ENCODE measurements at regions not wholly inside any gene's neighbourhood (a gene's known extent, or its start where the extent isn't known, plus 50 kb on each side); places are given as distances from the start of the nearest gene placed in this dataset.

GRCh38 chr7:68321776-68322496 is 1276.3 kb upstream of the AUTS2 start:
- TF ChIP-seq POLR2A (IDR thresholded peaks at IDR 0.05): no peak
- TF ChIP-seq POLR2AphosphoS5 (IDR thresholded peaks at IDR 0.05): no peak
- no peak for TF ChIP-seq EP300 (IDR thresholded peaks at IDR 0.05)
